Endodermal cell (in vitro differentiated cells): ENCODE measurements at regions not wholly inside any gene's neighbourhood (a gene's known extent, or its start where the extent isn't known, plus 50 kb on each side); places are given as distances from the start of the nearest gene placed in this dataset.

Experiments
- DNase-seq: peaks from one replicate; pipeline ENCODE4 v3.0.0-alpha.2; 2017
- H3K27ac ChIP-seq: 2 replicates; pipeline ENCODE4 v1.5.1; 2013; ENCODE audit warnings: mild to moderate bottlenecking, low read depth, low read length, moderate library complexity
- H3K27me3 ChIP-seq: 2 replicates; pipeline ENCODE4 v1.6.1; 2013; ENCODE audit warnings: mild to moderate bottlenecking, low read length, moderate library complexity; ENCODE audit not compliant: insufficient read depth, control insufficient read depth, poor library complexity, severe bottlenecking
- H3K36me3 ChIP-seq: 2 replicates; pipeline ENCODE4 v1.7.0; 2013; ENCODE audit warnings: mild to moderate bottlenecking, low read length, moderate library complexity; ENCODE audit not compliant: control insufficient read depth, insufficient read depth
- H3K4me1 ChIP-seq: one replicate; pipeline ENCODE4 v1.7.0; 2013; ENCODE audit warnings: low read length; ENCODE audit not compliant: control insufficient read depth, insufficient read depth
- H3K4me3 ChIP-seq: 2 replicates; pipeline ENCODE4 v1.5.1; 2013; ENCODE audit warnings: mild to moderate bottlenecking, low read length, moderate library complexity
- H3K9ac ChIP-seq: 2 replicates; pipeline ENCODE4 v1.6.1; 2013; ENCODE audit warnings: mild to moderate bottlenecking, low read length, moderate library complexity; ENCODE audit not compliant: poor library complexity, severe bottlenecking; ENCODE audit errors: extremely low read depth
- H3K9me3 ChIP-seq: 2 replicates; pipeline ENCODE4 v1.6.1; 2013; ENCODE audit warnings: mild to moderate bottlenecking, low read length, moderate library complexity; ENCODE audit not compliant: control insufficient read depth
- H3K27ac Mint-ChIP-seq: 2 replicates; pipeline ENCODE4 v1.8.0; 2020; ENCODE audit warnings: mixed read lengths
- H3K27me3 Mint-ChIP-seq: 2 replicates; pipeline ENCODE4 v1.8.0; 2021; ENCODE audit warnings: mild to moderate bottlenecking, mixed read lengths; ENCODE audit not compliant: insufficient read depth
- H3K36me3 Mint-ChIP-seq: 2 replicates; pipeline ENCODE4 v1.8.0; 2020; ENCODE audit warnings: low read depth, mixed read lengths
- H3K4me1 Mint-ChIP-seq: 2 replicates; pipeline ENCODE4 v1.8.0; 2020; ENCODE audit warnings: mixed read lengths
- H3K4me3 Mint-ChIP-seq: 2 replicates; pipeline ENCODE4 v1.8.0; 2020; ENCODE audit warnings: mild to moderate bottlenecking, moderate library complexity, mixed read lengths
- H3K9me3 Mint-ChIP-seq: 2 replicates; pipeline ENCODE4 v1.8.0; 2020; ENCODE audit warnings: mild to moderate bottlenecking, mixed read lengths
- CTCF ChIP-seq: fragments of 200-600 bp; sonication (generic); conservative IDR thresholded peaks from 2 replicates; pipeline ENCODE4 v1.5.0; 2021; ENCODE audit warnings: antibody characterized with exemption, mild to moderate bottlenecking
- WGBS, 2 experiments: methylation state at CpG; one replicate each; pipeline versions ENCODE4 v1.1.5 to v1.1.7; 2013; ENCODE audit warnings: missing lambda C conversion rate in 2 of 2, mixed read lengths in 1 of 2; ENCODE audit not compliant: insufficient coverage in 1 of 2, insufficient read length in 1 of 2; 5-methylcytosine and 5-hydroxymethylcytosine counted together

GRCh38 chr12:107462428-107463332 lies 222.9 kb upstream of the PWP1 start:
- no peak overlapping the region for H3K4me3 ChIP-seq
- H3K9ac ChIP-seq: no peak overlapping the region
- peaks cover 7% of the 10 kb centered on the region for H3K4me1 Mint-ChIP-seq
- H3K4me1 ChIP-seq: no peaks in the 10 kb centered on the region
- H3K36me3 ChIP-seq: no peaks in the 10 kb centered on the region
- no peaks in the 10 kb centered on the region for H3K27me3 ChIP-seq
- 94 to 100% methylated on average over 4 of the region's 4 CpGs for WGBS, 2 experiments
- no peaks in the 10 kb centered on the region for H3K36me3 Mint-ChIP-seq
- no peak overlapping the region for H3K4me3 Mint-ChIP-seq
- no peak overlapping the region for H3K27ac ChIP-seq
- no peaks in the 10 kb centered on the region for H3K9me3 ChIP-seq
- H3K9me3 Mint-ChIP-seq: no peaks in the 10 kb centered on the region
- no peak for TF ChIP-seq CTCF
- DNase-seq: no peak
- no peak overlapping the region for H3K27ac Mint-ChIP-seq
- H3K27me3 Mint-ChIP-seq: no peaks in the 10 kb centered on the region

- Mint-ChIP-seq H3K27me3 (peaks cover 2% of the 10 kb centered on the region), H3K9me3 (no peaks in the 10 kb centered on the region), H3K36me3 (no peaks in the 10 kb centered on the region), H3K27ac (no peak overlapping the region), H3K4me3 (no peak overlapping the region), H3K4me1 (peaks cover 10% of the 10 kb centered on the region)
- Histone ChIP-seq H3K9ac (no peak overlapping the region), H3K27ac (no peak overlapping the region), H3K4me1 (no peaks in the 10 kb centered on the region), H3K36me3 (no peaks in the 10 kb centered on the region), H3K4me3 (no peak overlapping the region), H3K9me3 (no peaks in the 10 kb centered on the region), H3K27me3 (no peaks in the 10 kb centered on the region)
- DNase-seq: no peak
- WGBS, 2 experiments: 75 to 100% methylated on average over 1 of the region's 1 CpG
- TF ChIP-seq CTCF: no peak
Measured at GRCh38 chr12:107464644-107465043, 221.0 kb upstream of the PWP1 start.

GRCh38 chr12:107465625-107466024 lies 220.0 kb upstream of the PWP1 start:
- H3K36me3 ChIP-seq: no peaks in the 10 kb centered on the region
- peaks cover 2% of the 10 kb centered on the region for H3K27me3 Mint-ChIP-seq
- no peak overlapping the region for H3K9ac ChIP-seq
- H3K27ac ChIP-seq: no peak overlapping the region
- TF ChIP-seq CTCF: no peak
- WGBS, 2 experiments: 79 to 91% methylated on average over 8 to 11 of the region's 11 CpGs
- no peaks in the 10 kb centered on the region for H3K27me3 ChIP-seq
- no peaks in the 10 kb centered on the region for H3K4me1 ChIP-seq
- H3K9me3 ChIP-seq: no peaks in the 10 kb centered on the region
- no peak overlapping the region for H3K4me3 ChIP-seq
- no peak overlapping the region for H3K4me3 Mint-ChIP-seq
- H3K27ac Mint-ChIP-seq: no peak overlapping the region
- no peak for DNase-seq
- H3K4me1 Mint-ChIP-seq: peaks cover 10% of the 10 kb centered on the region
- no peaks in the 10 kb centered on the region for H3K36me3 Mint-ChIP-seq
- no peaks in the 10 kb centered on the region for H3K9me3 Mint-ChIP-seq
